ENCODE measurements at regions not wholly inside any gene's neighbourhood (a gene's known extent, or its start where the extent isn't known, plus 50 kb on each side); places are given as distances from the start of the nearest gene placed in this dataset.

DNA sequence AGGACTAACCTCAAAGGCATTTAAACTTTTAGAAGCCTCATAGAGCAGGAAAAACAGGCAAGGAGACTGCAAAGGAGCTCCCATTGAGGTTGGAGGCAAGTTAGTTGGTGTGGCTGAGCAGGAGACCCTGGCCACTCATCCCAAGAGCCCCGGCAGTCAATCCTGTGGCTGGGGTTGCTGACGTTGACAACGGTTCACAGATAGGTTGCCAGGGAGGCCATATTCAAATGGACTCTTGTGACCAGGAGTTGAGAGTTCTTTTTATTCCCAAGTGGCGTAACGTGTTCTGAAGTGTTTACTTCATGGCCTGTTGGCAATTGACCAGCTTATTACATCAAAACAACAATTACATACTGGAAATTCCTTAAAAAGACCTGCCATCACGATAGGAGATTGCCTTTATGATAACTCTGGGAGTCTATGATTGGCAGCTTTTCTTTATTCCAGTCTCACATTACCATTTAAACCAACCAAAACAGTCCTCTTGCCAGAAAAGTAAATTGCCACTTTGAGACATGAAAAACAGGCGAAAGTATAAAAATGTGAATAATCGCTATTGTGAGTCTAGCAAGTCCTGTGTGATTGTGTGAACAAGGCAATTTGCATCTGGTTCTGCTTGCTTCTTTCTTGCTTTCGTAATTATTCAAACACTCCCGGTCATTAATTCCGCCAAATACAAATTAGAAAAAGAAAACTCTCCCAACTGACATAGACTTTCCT is 394.9 kb downstream of the MED10 start:
- peak; percentile 60 for DNase-seq

DNA sequence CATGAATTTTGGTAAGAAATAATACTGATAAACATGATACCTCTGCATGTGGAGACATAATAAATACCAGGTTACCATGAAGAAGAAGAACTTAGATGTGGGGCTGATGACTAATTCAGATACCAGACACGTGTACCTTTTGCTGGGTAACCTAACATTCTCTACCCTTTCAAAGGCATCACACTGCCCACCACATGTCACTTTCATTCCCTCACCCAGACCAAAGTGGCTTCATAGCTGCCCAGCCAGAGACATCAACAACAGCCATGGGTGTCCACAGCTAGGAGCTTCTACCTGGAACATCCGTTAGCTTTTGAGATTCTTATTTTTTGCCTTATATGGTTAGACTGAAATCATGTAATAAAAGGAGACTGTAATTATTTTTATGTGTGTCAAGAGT is 396.8 kb downstream of the MED10 start:
- no peak for DNase-seq

DNA sequence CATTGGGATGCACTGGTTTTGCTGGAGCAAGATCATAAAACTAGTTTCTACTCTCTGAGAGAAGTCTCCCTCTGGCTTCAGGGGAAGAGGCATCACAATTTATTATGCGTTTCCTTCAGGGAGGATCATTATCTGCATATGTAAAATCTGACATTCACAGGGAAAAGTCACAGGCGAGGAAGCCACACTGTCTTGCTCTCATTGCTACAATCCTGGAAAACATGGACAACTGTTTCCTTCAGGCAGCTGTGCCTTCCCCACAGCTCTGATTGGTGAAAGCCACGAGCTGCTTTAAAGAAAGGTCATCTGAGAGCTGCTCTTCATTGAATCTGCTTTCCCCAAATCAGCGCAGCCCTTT is 397.8 kb downstream of the MED10 start:
- DNase-seq: no peak

DNA sequence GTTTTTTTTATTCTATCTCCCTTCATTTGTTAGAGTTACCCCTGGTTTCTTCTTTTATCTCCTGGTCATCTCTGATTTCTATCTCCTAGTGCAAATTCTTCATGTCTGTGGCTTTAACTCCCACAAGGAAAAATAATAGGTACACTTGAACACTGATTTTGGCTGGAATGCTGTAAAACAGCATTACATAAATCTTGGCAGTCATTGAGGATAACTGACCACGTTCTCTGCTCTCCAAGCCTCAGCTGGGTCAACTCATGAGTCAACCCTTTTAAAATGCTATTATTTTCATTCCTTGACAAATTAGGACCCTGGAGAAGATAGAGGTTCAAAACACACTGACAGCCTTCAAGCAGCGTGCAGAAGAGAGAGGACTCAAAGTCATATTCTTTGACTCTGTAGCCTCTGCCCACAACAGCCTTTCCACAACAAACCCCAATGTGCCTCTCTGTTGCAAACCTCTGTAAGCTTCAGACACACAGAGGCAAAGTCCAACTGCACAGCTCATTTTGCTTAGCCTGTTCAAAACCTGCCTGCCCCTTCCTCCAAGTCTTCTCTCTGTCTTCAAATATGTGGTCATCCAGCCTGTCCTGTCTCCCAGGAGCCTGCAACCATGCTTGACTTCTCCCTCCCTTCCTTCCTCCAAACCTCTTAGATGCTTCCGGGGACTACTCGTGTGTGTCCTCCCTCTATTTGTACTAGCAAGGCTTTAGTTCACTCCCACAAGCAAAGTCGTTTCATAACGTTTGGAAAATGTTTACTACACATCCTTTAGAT is 398.4 kb downstream of the MED10 start:
- no peak for DNase-seq

DNA sequence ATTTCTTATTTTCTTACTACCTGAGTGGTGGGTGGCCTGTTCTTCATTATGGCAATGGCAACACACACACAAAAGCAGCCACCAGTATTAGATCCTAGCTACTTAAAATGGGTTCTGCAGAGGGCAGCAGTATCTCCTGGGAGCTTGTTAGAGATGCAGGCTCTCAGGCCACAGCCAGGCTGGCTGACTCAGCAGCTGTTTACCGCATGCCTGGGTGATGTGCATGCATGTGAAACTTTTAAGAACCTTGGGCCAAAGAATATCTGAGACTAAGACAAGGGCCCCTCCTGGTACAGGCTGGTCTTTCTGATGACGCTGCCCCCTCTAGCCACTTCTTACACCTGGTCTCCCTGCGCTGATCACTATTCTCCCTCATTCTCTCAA is 399.0 kb downstream of the MED10 start:
- DNase-seq: no peak

DNA sequence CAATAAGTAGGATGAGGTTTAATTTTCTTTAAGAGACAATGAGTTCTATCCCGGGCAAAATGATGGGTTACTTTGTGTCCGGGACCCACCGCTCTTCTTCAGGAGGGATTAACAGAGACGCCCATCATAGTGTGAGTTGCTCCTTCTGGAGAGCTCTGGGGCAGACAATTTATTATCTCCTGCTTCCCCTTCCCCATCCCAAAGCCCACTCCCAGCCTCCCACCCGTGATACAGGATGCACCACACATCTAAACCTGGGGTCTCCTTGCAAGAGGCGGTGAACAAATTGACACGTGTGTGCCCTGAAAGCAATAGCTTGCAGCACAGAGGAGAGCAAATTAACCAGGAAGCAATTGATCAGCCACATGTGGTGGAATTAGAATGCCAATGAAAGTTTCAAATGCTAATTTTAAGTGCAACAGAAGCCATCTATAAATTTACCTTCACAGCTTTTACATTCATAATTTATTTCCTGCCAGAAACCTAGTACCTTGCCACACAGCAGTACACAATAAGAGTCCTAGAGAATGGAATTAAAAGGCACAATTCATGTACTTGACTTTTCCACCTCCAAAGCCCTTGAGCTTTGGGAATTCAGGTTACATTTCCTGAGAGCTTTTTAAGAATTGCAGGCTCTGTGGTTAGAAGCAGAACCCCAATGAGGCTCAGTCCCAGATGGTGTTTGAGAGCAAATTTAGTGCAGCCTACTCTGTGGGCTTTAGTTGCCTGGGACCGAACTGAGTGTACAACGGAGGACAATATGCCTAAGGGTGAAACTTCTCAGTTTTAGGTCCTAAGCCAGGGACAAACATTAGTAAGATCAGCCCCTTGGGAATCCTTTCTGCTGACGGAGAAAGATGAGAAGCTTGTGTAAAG is 399.6 kb downstream of the MED10 start:
- peak; percentile 3 for DNase-seq

DNA sequence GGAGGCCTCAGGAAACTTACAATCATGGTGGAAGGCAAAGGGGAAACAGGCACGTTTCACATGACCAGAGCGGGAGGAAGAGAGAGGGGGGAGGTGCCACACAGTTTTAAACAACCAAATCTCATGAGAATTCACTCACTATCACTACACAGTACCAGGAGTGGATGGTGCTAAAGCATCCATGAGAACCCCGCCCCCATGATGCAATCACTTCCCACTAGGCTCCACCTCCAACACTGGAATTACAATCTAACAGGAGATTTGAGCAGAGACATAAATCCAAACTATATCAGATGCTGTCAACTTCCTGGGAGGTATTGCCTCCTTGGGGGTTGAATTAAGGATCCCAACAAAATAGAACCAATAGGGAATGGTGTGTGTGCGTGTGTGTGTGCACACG is 407.1 kb downstream of the MED10 start:
- DNase-seq: no peak

DNA sequence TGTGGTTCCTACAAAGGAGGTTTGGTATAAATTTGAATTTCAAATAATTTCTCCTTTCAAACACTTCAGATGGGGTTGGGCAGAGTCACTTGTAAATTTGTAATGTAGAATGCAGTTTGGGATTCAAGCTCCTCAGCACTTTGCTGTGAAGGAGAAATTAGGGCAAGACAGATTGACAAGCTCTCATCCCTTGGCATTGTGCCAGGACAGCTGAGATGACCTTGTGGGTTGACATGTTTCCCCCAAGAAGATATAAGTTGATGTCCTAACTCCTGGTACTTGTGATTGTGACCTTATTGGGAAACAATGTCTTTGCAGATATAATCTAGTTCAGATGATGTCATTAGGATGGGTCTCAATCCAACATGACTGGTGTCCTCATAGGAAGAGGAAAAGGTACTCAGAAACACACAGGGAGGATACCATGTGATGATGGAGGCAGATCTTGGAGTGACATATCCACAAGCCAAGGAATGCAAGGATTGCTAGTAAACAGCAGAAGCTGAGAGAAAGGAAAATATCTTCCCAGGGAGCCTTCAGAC is 408.3 kb downstream of the MED10 start:
- DNase-seq: no peak

DNA sequence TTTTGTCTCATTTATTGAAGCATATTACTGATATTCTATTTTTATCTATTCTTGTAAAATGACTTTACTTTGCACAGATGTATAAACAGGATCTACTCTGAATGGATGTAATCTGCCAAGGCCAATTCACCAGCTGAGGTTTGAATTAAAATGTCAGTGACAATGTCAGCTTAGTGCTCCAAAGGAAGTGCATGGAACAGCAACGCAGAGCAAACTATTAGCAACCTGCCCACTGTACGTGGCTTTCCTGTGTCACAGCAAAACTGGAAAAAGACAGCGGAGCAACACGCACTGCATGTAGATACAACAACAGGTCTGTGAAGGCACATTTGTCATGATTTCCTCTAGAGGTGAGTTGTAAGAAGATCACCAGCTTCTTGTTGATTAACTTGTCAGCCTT is 409.4 kb downstream of the MED10 start:
- DNase-seq: no peak

DNA sequence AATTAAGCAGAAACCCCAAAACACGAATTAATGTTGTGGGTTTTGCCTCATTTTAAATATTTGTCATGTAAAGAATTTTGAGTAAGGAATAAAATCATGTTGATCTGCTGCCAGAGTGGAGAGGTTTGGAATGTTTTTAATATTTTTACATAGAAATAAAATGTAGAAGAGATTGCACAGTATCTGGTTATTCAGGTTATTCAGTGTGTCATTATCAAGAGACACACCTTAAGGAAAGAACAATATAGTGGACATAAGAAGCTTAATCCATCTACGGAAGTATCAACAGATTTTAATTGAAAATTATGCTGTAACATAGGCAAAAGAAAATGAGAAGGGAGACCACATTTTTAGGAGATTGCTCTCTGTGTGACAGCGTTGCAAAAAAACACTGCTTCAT is 410.4 kb downstream of the MED10 start:
- DNase-seq: no peak

DNA sequence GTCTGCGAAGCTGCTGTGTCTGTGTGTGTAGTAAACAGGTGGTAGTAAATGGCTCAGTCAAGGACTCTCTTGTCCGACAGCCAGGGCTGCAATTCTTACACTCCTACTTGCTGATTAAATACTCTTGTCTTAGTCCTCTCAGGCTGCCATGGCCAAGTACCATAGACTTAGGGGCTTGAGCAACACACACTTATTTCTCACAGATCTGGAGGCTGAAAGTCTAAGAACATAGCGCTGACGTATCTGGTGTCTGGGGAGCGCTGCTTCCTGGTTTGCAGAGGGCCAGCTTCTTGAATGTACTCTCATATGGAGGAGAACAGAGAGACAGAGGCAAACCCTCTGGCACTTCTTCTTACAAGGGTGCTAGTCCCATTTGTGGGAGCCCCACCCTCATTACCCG is 411.0 kb downstream of the MED10 start:
- DNase-seq: no peak

DNA sequence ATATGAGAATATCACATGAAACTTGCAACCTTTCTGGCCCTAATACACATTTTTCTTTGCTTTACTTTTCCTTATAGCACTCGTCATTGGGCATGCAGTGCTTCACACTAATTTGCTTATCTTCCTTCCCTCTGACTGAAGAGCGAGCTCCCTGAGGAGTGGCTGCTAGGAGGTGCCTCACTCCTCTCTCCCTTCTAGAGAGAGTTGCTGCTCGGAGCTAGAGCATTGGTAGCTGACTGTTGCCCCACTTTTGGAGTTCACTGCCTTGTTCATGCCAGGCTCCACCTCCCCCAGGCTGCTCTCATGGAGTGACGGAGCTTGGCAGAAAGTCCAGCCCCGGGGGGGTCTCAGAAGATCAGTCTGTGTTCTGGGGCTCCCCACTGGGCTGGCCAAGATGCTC is 413.2 kb downstream of the MED10 start:
- no peak for DNase-seq

DNA sequence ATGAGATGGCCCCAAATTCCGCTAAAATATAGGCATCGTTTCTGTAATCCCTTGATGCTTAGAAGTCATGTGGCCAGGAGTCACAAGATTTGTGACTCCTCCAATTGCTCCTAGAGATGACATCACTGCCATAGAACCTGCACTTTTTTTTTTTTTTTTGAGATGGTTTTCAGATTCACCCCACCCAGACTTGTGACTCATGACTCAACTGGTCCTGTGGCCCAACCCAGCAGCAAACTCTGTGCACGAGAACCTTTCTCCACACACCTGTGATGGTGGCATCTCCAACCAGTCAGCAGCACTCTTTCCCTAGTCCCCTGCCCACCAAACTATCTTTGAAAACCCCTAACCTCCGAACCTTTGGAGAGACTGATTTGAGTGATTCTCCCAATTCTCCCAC is 414.0 kb downstream of the MED10 start:
- DNase-seq: no peak

DNA sequence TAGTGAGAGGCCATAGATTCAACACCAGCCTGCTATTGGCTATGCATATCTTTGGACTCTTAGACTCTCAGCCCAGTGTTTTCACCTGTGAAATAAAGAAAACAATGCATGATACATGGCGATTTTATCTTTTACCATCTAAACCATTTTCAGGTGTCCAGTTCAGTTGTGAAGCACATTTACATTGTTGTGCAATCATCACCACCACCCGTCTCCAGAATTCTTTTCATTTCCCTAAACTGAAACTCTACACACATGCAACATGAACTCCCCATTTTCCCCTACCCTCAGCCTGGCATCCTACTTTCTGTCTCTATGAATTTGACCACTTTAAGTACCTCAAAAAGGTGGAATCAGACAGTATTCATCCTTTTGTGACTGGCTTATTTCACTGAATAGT is 420.6 kb downstream of the MED10 start:
- DNase-seq: no peak

DNA sequence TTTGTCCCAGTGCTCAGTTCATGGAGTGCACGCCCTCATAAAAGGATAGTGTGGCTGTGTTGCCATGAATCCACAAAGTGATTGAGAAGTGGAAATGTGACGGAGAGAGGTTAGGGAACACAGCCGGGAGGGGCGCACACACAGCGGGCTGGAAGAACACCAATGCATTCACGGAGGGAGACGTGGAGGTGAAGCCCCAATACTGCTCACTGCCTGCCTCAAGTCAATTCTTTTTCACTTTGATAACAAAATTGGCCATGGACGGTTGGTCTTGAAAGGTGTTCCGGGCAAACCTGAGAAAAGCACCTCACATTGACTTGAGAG is 424.1 kb downstream of the MED10 start:
- DNase-seq: no peak

DNA sequence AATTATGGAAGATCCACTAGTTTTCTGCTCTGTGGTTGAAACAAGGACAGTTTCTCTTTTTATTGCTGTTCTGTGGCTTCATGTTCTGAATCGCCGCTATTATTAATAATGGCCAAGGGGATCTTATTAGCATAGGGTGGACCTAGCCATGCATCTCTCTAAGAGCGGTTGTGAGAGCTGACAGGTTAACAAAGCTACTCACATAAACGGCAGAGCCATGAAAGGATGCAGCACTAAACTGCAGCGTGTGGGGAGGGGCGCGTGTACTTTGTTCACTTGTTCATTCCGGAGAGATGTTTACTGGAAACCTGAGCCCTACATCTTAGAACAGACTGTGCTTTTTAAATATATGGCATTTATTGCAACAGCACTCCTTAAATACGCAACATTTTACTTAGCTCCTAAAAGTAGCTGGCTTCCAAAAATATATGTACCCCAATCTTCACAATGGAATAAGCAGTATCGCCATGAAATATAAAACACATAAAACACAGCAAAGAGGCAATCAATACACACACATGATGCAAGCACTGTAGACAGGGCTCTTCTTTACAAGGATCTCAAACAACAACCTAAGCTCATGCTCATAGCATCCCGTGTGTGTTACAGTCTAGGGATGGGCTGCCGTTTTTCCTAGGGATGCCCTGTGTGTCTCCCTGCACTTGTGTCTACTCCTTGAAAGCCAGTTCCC is 424.6 kb downstream of the MED10 start:
- DNase-seq: no peak

DNA sequence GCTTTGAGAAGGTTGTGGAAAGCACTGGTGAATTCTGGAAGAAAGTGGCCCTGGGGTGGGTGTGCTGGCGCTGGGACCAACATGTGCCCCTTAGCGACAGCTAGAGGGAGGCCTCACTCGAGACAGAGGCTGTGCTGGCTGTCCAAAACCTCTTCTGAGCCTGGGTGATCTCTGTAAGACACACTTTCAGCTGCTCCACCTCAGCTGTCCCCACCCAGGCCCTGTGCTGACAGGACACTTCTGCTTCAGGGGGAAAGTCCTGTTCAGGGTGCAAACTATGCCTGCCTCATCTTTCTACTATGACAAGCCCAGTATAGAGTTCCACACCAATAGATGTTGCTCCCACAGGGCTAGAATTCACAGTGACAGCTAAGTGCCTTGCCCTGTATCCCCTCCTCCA is 426.4 kb downstream of the MED10 start:
- no peak for DNase-seq

DNA sequence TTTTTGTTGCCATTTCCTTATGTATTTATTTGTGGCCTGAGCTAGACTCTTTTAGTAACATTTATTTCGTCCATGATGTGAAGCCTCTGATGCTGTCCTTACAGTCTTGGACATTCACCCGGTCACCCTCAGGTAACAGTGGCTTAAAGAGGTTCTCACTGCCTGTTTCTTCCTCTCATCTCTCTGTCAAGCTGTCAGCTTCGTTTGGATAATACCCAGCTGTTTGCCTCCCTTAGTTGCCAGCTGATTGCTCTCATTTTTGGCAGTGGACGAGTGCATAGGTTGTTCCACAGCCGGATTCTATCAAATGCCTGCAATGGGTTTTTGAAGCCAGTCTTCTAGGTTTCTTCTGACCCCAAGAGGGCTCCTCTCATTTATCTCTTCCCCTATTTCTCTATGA is 427.7 kb downstream of the MED10 start:
- no peak for DNase-seq

DNA sequence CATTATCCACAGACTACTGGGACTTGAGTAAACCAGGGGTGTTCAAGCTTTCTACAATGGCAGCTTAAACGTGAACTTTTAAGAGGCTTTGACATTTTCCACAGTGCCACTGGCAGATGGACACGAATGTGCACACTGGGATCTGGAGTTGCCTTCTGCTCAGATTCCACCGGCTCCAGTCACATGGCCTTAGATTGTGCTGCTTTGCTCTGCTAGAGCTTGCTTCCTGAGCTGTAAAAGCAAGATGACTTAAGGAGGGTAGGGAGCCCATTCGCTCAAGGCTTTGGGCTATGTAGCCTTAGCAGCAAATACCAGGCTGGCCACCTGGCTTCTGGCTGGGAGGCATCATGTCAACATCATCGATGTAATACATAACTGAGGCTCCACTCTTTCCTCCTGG is 436.9 kb downstream of the MED10 start:
- DNase-seq: no peak

DNA sequence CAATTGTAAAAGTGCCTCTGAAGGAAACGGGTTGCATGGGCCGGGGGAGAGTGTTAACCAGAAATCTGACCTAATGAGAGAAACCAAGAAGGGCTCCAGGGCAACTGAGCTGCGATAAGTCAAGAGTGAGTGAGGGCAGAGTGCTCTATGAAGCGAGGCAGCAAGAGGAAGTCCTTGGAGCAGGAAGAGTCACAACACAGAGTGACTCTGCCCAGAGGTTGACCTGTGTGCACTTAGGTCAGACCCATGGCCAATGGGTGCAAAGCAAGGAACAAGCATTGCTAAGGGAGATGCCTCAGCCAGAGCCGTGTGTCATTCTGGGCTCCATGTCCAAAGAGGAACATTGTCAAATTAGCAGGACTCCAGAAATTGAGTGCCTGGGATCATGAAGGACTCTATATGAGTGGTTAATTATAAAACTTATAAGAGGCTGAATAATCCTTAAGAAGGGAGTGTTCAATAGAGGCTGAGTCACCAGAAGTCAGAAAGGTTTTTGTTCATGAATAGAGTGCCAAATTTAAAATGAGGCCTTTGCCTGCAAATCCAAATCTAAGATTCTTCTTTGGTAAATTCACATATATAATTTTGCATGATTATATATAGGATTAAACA is 438.5 kb downstream of the MED10 start:
- DNase-seq: no peak

DNA sequence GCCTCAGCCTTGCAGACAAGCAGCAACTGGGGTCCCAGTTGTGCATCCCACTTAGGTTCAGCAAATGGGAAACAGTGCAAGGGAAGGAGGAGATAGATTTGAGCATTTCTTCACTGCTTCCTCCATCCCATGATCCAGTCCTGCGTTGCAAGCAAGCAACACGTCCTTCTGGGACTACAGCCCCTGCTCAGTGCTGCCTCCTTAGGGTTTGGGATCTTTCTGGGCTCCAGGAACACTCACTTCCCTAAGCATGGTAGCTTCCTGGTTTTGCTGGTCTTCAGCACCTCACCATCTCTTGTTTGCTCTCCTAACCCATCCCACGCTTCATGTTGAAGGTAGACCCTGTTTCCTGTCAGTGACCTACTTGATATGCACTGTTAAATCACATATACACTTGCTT is 444.7 kb downstream of the MED10 start:
- no peak for DNase-seq

DNA sequence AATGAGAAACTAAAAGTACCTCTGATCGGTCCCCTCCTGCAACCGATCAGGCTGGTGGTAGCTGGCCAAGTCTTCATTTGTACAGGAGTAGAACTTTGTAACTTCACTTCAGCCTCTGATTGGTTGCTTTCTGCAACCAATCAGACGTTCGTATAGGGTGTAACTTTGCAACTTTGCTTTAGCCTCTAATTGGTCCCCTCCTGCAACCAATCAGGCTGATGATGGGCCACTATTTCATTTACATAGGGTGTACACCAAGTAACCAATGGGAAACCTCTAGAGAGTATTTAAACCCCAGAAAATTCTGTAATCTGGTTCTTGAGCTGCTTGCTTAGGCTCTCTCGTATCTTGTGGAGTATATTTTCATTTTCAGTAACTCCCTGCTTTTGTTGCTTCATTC is 445.5 kb downstream of the MED10 start:
- DNase-seq: no peak

DNA sequence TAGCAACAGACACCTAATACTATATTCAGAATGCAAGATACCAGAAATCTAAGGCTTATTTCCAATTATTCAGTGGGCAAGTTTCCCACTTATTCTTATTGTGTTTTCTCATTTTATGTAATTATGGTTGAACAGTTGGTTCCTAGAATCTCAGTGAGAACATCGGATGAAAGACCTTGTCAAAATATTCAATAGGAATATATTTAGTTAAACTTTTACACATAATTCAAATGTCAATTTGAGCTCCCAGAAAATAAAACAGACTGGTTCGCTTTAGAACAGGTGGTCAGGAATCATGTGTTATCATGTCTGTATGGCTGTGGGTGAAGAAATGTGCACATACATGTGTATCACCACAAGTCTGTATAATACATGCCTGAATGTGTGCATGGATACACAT is 447.8 kb downstream of the MED10 start:
- no peak for DNase-seq

All from NCI-H2029 (cell line).